Kasumi-1 (cell line): ENCODE measurements at regions not wholly inside any gene's neighbourhood (a gene's known extent, or its start where the extent isn't known, plus 50 kb on each side); places are given as distances from the start of the nearest gene placed in this dataset.
"Not testable (repeated sequence)": the region's sequence is repeated elsewhere in the genome, so short reads cannot be mapped to it uniquely, and the experiment has no call there.

Source experiments
- DNase-seq, 2 experiments: peaks; one replicate each; lab custom pipeline; 2025; lab: John Stamatoyannopoulos, UW

- DNase-seq, result no peak
These were observed 138.4 kb downstream of the ELOVL4 start for GRCh38 chr6:79808921-79809320.

GRCh38 chr6:79806661-79807060, 140.7 kb downstream of the ELOVL4 start:
- not testable (repeated sequence) for DNase-seq

GRCh38 chr6:79804732-79805131, 142.6 kb downstream of the ELOVL4 start:
- DNase-seq, result no peak

- DNase-seq, result no peak
These were observed 143.4 kb downstream of the ELOVL4 start for GRCh38 chr6:79803917-79804316.

- DNase-seq, result peak in 1 of 2 experiments; percentile 21
These were observed 144.6 kb downstream of the ELOVL4 start for GRCh38 chr6:79802657-79803300.

- no peak for DNase-seq
These were observed 146.0 kb downstream of the ELOVL4 start for GRCh38 chr6:79801362-79801761.

- no peak for DNase-seq
These were observed 148.5 kb downstream of the ELOVL4 start for GRCh38 chr6:79798841-79799240.

- DNase-seq, result no peak
These were observed 149.4 kb downstream of the ELOVL4 start for GRCh38 chr6:79797912-79798311.

GRCh38 chr6:79797163-79797764, 150.1 kb downstream of the ELOVL4 start:
- no peak for DNase-seq

GRCh38 chr6:79796197-79796596, 151.2 kb downstream of the ELOVL4 start:
- DNase-seq, result no peak

- DNase-seq, result no peak
These were observed 157.5 kb downstream of the ELOVL4 start for GRCh38 chr6:79789896-79790295.

- DNase-seq, result no peak
These were observed 157.6 kb downstream of the SH3BGRL2 start for GRCh38 chr6:79788756-79789155.

GRCh38 chr6:79787626-79788025, 156.5 kb downstream of the SH3BGRL2 start:
- DNase-seq, result no peak

- DNase-seq, result no peak
These were observed 153.2 kb downstream of the SH3BGRL2 start for GRCh38 chr6:79784395-79784753.

- DNase-seq, result no peak
These were observed 152.7 kb downstream of the SH3BGRL2 start for GRCh38 chr6:79783670-79784394.

- DNase-seq, result no peak
These were observed 151.9 kb downstream of the SH3BGRL2 start for GRCh38 chr6:79782792-79783580.

- no peak for DNase-seq
These were observed 150.8 kb downstream of the SH3BGRL2 start for GRCh38 chr6:79781916-79782315.

- DNase-seq, result no peak
These were observed 149.8 kb downstream of the SH3BGRL2 start for GRCh38 chr6:79780881-79781280.

GRCh38 chr6:79778816-79779215, 147.7 kb downstream of the SH3BGRL2 start:
- DNase-seq, result no peak

- DNase-seq, result peak; percentile 42 to 46
These were observed 146.8 kb downstream of the SH3BGRL2 start for GRCh38 chr6:79777713-79778579.

- DNase-seq, result no peak
These were observed 144.9 kb downstream of the SH3BGRL2 start for GRCh38 chr6:79776076-79776475.

GRCh38 chr6:79775222-79775621, 144.1 kb downstream of the SH3BGRL2 start:
- no peak for DNase-seq
